NCI-H82 treated with DMSO at 0.1 percent for 48 hours (cell line): ENCODE measurements at regions not wholly inside any gene's neighbourhood (a gene's known extent, or its start where the extent isn't known, plus 50 kb on each side); places are given as distances from the start of the nearest gene placed in this dataset.

Source experiments
- DNase-seq: peaks from one replicate; lab custom pipeline; 2025; ENCODE audit not compliant: unreplicated experiment; lab: John Stamatoyannopoulos, UW

DNA sequence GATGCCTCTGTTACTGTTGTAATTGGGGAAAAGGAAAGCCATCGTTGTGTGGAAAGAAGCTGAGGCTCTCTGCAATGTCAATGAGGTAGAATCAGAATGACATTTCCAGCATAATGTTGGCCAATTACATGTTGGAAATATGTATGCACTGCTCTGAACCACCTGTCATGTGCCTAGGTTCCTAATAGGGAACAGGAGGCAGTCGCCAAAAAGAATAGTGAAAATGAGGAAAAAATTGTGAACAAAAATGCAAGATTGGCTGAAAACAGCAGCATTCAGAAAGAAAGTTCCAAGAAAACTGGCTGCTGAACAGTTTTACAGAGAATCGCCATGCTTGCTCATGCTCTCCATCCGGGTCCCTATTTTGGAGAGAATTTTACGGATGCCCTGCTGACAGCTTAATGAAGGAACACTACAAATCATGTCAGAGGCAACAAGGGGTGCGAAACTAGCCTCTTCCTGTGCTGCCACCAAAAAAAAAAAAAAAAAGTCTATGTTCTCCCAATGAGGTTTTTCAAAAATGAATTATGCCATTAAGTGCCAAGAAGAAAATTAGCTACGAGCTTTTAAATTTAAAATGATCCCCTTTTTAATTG is 305.9 kb upstream of the ARRDC4 start:
- DNase-seq = no peak

GRCh38 chr15:97661796-97662195 is 298.7 kb upstream of the ARRDC4 start:
- DNase-seq = no peak

- DNase-seq = no peak
These were observed 287.9 kb upstream of the ARRDC4 start for GRCh38 chr15:97672586-97672985.

DNA sequence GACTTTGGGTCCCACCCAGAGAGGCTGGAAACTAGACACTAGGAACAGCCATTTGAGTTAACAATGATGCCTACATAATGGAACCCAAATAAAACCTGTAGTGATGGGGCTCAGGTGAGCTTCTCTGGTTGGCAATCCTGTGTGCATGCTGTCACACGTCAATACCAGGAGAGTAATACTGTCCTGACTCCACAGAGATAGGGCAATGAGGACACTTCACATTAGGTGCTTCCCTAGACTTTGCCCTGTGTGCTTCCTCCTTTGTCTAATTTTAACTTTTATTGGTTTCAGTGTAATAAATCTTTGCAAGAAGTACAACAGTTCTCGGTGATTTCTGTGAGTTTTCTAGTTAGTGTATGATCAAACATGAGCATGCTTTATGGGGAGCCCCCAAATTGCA is 281.8 kb upstream of the ARRDC4 start:
- no peak for DNase-seq

DNA sequence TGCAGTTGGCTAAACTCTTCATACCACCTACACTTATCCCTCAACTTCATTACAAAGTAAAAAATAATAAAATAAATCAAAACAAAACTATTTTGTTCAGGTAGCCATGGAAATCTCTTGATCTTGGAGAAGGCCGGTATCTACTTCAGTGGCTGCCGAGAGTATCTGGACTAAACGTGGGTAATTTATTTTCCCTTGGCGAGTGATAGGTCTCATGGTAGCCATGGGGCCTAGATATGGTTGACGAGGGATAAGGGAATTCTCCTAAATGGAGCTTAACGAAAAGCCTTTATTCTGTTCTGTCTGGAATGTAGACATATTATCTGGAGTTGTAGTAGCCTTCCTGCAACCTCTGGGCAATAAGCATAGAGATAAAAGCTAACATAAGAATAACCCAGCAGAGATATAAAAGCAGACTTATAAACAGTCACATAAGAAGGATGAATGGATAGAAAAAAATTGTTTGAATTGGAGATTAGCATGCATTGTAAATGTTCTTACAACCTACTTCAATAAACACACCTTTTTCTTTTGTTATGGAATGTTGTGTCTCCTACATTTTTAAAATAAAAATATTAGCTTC is 281.3 kb upstream of the ARRDC4 start:
- no peak for DNase-seq

DNA sequence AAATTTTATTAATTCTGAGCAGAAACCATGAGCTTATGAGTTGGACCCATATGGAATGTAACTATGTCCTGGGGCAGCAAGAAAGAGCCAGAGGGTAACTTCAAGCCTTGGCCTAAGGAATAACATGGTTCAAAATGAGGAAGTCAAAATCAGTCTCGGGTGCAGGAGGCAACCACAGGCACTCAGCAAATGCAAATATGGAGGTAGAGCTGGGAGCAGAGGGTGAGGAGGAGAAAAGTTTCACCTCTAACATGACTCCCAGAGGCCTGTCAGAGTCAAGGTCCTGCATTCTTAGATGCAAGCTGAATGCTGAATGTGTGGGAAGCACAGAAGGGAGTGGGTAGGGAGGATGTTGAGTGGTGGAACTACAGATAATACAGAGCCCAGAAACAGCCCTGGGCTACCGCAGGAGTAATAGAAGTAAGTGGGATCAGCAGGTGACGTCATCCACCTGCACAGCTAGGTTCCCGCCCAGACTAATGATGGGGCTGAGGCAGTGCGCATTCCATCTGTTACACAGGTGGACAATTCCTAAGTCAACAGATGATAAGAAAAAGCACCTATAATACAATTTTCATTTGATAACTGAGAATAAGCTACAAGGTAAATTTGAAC is 279.8 kb upstream of the ARRDC4 start:
- no peak for DNase-seq

- DNase-seq = no peak
These were observed 276.7 kb upstream of the ARRDC4 start for GRCh38 chr15:97683831-97684230.

- DNase-seq = no peak
These were observed 276.3 kb upstream of the ARRDC4 start for GRCh38 chr15:97684249-97684648.

GRCh38 chr15:97686324-97686723 is 274.2 kb upstream of the ARRDC4 start:
- DNase-seq = no peak

- no peak for DNase-seq
These were observed 272.8 kb upstream of the ARRDC4 start for GRCh38 chr15:97687654-97688053.

- no peak for DNase-seq
These were observed 272.3 kb upstream of the ARRDC4 start for GRCh38 chr15:97688177-97688576.

- no peak for DNase-seq
These were observed 271.6 kb upstream of the ARRDC4 start for GRCh38 chr15:97688886-97689285.

GRCh38 chr15:97691078-97691477 is 269.4 kb upstream of the ARRDC4 start:
- DNase-seq = no peak

DNA sequence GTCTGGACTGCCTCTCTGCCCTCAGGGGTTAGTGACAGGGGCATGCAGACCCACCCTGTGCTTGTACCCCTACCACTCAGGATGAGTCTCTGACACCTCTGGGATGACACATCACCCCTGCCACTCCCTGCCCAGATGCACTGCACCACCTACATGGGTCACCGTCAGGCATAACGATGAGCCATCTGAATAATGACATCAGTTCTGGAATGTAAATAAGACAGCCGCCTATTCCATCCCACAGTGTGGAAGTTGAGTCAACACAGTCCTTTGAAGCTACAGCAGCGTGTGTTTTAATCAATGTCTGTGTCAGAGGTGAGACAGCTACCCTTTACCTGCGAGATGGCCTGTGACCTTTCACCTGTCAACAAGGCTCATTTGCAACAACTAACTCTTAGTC is 268.7 kb upstream of the ARRDC4 start:
- no peak for DNase-seq

DNA sequence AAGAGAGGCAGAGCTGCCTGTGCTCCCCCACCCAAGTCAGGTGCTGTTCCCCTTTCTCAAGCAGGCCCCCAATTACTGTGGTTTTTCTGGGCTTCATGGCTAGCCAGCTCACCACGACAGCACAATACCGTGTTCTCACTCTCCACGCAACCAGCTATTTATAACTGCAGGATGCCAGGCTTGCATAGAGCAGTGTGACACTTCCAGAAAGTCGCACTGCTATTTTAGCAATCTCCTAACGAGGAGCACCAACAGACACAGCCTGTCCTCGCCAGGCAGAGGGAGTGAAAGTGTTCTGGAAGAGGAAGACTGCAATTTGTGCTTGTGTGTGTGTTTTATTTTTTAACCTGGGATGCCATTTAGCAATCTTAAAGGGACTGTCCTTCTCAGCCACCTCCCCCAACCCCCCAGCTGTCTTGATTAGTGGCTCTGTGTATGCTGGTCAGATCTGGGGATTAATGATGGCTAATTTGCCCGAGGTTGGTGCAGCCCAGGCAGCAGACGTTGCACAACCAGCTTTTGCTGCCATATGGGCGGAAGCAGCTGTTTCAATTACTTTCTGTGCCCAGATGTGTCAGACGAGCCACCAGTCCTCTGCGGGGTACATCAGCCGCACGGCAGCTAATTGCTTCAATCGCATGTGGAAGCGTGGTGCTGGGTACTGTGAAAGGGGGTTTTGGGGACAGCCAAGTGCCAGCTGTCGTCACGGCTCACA is 268.0 kb upstream of the ARRDC4 start:
- peak; percentile 60 for DNase-seq

- no peak for DNase-seq
These were observed 266.0 kb upstream of the ARRDC4 start for GRCh38 chr15:97694456-97694855.

- DNase-seq = no peak
These were observed 257.1 kb upstream of the ARRDC4 start for GRCh38 chr15:97703400-97703799.

GRCh38 chr15:97706059-97706458 is 254.4 kb upstream of the ARRDC4 start:
- DNase-seq = no peak

DNA sequence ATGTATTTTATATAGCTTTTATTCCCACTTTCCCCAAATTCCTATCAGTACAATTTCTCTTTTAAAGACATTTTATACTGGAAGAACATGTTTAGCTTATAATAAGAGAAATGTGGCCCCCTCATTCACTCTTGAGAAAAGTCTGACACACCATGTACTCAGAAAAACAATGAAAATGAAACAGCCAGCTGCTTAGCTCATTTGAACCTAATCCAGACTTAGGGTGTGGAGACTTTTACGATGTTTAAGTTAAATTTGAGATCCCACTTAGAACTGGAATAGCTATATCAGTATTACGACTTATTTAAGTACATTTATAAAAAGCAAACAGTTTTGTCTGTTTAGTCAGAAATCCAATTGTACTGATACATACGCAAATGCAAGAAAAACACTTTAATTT is 252.3 kb upstream of the ARRDC4 start:
- no peak for DNase-seq

- no peak for DNase-seq
These were observed 248.0 kb upstream of the ARRDC4 start for GRCh38 chr15:97712530-97712929.

DNA sequence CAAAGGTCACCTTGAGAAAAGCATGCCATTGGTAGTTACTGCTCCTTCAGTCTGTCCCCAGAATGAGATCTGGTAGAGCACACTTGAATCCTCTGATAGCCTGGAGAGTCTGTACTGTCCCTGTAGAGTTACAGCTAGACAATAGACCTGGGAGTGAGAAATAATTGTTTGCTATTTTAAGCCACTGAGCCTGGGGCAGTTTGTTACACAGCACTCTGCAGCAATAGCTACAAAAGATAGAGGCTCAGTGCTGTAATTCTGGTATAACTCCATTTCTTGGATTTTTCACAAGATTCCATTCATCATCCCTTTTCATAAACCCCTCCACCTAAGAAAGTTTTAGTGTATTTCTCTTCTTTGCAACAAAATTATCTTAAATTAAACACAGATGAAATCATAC is 242.7 kb upstream of the ARRDC4 start:
- no peak for DNase-seq

- DNase-seq = no peak
These were observed 242.0 kb upstream of the ARRDC4 start for GRCh38 chr15:97718509-97718908.
